ENCODE measurements at regions not wholly inside any gene's neighbourhood (a gene's known extent, or its start where the extent isn't known, plus 50 kb on each side); places are given as distances from the start of the nearest gene placed in this dataset.
"Not testable (repeated sequence)": the region's sequence is repeated elsewhere in the genome, so short reads cannot be mapped to it uniquely, and the experiment has no call there.

DNA sequence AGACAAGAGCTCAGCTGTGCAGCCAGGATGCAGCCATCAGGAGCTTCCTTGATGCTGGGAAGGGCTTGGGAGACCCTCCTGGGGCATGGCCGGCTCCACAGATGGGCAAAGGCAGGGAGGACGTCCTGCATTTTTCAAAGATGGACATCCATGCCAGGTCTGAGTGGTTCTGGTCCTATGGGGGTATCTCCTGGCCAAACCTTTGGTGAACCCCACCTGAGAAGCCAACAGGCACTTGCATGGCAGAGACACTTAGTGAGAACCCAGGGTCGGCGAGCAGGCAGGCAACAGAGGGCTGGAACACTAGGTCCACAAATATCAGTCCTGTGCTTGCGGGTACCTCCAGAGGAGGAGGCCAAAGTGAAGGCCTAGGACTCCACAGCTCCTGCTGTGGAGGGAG lies 70.0 kb downstream of the KCTD15 start:
- DNase-seq: no peak

DNA sequence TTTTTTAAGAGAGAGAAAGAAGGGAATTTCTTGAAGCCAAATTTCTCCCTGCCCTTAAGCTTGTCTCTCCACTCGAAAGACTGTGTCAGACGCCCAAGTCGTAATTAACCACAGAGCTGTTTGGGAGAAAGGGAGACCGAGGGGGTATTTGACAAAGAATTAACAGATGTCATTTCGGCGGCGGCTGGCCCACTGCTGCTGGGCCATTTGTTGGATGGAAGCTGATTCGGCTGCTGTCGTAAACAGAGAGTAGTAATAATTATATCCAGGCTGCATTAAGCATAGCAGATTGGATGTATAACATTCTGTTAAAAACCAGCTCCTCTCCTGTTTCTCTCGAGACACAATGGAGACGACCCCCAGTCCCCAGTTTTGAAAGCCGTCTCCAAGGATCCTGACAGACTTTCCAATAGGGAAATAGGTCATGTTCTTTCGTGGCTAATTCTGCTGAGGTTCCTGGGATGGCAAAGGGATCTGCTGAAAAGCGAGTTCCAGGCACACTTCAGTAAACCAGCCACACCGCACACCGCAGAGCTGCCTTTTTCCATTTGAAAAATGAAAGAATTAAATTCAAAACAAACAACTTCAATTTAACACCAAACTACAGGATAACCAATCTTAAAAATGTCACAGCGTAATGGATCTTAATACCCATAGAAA lies 71.5 kb downstream of the KCTD15 start:
- no peak for DNase-seq

DNA sequence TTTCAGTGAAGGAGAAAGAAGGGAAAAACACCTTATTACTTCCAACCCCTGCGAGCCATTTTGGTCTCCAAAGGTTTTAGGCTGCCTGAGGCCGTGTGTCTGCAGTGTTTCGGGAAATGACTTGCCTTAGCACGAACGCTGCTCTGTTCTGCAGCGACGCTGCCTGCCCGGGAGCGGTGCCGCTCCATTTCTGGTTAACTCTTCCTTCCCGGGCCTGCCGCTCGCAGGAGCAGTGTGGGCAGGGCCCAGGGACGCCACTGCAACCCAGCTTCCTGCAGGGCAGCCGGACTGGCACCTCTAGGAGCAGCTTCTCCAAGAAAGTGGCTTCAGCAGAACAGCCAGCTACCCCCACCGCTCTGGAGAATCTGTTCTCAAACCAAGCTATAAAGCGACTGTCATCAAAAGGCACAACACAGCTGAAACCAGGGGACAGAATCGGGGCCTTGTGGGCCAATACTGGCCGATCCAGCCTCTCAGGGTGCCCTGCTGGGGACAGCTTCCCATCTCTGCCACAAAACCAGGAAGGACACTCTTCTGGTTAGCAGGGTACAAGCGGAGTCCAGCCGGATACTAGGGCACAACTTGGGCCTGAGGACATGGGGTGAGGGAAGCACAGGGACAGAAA lies 72.2 kb downstream of the KCTD15 start:
- no peak for DNase-seq

DNA sequence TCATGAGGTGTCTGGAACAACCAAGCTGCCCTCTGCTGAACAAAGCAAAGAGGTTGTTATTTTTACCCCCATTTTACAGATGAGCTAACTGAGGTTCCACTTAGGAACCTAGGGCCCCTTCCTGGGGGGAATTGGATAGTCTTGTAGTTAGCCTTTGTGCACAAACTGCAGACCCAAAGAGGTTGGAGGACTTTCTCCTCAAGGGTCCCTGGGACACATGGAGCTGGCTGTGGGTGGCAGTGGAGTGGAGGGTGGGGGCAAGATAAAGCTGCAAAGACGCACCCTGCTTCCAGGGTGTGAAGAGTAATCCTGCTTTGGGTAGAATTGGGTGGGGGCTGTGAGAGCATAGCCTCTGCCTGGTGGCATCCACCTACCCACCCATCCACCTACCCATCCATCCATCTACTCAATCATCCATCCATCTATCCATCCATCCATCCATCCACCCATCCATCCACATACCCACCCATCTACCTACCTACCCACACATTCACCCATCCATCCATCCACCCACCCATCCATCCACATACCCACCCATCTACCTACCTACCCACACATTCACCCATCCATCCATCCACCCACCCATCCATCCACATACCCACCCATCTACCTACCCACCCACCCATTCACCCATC lies 73.7 kb downstream of the KCTD15 start:
- not testable (repeated sequence) for DNase-seq

DNA sequence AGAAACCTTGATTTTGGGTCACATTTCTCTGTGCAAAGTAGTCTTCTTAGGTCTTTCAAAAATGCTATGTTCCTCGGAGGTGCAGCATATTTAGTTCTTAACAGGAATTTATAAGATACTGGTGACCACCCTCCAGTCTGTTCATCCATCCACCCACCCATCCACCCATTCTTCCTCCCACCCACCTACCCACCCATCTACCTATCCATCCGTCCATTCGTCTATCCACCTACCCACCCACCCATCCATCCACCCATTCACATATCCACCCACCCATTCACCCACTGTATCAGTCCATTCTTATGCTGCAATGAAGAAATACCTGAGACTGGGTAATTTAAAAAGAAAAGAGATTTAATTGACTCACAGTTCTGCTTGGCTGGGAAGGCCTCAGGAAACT lies 74.9 kb downstream of the KCTD15 start:
- no peak for DNase-seq

DNA sequence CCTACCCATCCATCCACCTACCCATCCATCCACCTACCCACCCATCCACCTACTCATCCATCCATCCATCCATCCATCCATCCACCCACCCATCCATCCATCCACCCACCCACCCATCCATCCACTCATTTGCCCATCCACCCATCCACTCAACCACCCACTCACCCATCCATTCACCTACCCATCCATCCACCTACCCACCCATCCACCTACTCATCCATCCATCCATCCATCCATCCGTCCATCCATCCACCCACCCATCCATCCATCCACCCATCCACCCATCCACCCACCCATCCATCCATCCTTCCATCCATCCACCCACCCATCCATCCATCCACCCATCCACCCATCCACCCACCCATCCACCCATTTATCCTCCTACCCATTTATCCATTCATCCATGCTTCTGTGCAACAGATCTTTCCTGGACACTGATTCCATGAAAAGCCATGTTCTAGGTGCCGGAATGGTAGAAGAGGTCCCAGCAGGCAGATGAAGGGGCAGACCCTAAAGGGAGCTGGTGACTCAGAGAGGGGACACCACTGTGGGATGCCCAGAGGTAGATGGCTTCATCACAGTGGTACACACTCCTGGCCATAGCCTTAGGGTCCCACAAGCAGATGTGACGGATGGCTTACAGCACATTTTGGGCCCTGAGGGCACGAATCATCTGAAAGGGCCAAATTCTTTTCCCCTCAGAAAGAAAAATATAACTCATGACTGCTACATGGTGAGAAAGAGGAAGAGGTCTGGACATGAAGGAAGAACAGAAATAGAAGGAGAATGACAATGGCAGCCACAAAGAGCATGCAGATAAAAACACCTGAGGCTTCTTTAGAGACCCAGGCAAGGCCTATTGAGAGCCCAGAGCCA lies 76.0 kb downstream of the KCTD15 start:
- no peak for DNase-seq

DNA sequence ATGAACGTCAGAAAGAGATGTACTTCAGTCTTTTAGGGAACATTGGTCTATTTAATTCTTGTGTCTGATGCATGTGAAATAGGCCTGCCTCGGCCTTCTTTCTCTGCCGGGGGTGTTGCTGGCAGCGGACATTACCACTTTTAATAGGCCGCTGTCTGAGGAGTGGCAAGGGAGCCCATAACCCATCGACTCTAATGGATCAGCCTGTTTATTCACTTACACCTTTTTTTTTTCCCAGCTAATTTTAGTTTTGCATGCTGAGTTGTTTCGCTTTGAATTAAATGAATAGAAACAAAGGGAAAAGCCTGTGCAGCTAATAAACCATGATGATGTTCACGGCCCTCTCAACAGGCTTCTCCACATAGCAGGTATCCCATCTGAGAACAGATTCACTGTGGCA lies 78.4 kb downstream of the KCTD15 start:
- no peak for DNase-seq

DNA sequence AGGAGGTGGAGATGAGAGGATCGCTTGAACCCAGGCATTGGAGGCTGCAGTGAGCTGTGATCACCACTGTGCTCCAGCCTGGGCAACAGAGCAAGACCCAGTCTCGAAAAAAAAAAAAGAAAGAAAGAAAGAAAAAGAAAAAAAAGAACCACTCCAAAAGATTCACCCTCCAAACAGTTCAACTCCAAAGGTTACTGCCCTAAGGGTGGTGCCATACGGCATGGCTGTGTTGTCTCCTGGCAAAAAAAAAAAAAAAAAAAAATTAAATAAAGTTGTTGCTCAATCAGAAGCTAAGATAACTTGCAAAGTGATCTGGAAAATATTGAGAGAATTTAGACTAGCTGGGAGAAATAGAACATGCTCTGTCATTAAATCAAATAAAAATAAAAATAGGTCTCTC lies 79.5 kb downstream of the KCTD15 start:
- DNase-seq: no peak

DNA sequence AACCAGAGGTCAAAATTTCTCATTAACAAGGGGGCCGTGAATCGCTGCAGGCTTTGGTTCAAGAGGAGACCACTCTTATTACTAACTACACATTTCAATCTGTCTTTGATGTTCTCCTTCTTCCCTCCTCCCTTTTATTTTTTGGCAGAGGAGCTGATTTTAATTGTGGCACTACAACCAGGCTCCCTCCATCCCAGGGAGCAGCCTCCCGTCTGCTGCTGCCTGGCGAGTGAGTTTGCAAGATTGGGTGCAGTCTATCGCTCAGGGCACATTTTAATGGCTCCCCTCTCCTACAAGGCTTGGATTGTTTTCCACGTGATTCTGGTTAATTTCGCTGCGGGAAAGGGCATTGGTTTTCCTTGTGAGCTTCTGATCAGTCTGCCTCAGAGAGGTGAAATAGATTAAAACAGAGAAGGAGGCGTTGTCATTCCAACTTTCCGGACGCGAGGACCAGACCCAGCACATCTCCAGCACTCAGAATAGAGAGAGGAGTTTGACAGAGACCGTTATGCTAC lies 81.4 kb downstream of the KCTD15 start:
- DNase-seq: no peak

DNA sequence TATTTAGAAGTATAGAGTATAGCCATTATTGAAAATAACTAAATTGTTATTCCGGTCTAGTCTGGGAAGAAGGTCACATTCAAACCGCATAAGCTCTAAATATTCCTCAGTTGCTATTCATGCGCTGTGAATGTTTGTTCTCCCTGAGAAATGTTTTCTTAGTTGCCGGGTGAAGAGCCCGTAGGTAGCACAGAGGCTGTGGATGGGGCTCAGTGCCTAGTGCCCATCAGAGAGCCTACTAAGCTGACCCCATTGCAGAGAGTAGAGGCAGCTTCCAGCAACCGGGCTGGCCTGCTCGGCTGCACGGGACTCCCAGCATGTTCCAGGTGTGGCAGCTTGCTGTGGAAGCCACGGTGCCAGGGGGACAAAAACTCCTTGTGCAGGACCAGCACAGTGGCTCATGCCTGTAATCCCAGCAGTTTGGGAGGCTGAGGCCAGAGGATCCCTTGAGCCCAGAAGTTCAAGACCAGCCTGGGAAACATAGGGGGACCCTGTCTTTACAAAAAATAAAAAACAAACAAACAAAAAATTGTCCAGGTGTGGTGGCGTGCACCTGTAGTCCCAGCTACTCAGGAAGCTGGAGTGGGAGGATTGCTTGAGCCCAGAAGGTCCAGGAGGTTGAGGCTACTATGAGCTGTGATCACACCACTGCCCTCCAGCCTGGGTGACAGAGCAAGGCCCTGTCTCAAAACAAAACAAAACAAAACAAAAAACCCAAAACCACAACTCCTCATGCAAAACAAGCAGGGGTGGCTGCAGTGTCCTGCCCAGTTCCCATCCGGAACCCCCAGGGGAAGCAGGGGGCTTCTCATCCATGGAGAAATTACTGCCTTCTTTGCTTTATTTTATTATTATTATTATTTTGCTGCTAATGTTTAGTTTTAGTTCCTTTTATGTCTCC lies 82.5 kb downstream of the KCTD15 start:
- no peak for DNase-seq

DNA sequence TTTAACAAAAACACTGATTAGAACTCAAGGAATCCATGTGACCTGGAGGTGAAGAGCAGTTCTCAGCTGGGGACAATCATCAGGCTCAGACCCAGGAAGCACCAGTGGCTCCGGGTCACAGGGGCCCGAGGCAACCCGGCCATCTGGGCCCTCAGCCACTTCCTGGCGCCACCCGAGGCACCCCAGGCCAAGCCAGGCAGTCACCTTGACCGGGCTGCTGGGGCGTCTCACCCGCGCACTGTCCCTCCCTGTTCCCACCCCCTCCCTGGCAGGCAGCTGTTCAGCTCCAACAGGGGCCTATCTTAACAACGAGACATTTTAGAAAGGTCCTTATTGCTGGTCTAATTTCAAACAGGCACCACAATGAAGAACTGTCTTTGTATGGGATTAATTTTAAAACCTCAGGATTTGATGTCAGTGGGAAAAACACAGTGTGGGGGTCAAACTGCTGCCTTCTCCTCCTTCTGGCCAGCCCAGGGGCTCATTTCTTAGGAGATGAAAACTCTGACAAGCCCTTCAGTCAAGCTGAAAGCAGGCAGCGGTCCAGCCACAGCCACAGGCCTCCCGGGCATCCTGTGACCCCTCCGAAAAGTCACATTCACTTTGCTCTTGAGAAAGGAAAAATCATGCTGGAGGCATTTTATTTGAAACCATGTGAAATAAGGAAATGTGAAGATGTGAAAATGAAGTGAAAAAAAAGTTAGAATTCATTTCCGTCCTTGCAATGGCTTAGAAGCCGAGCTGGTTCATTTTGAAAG lies 83.3 kb downstream of the KCTD15 start:
- DNase-seq: no peak

DNA sequence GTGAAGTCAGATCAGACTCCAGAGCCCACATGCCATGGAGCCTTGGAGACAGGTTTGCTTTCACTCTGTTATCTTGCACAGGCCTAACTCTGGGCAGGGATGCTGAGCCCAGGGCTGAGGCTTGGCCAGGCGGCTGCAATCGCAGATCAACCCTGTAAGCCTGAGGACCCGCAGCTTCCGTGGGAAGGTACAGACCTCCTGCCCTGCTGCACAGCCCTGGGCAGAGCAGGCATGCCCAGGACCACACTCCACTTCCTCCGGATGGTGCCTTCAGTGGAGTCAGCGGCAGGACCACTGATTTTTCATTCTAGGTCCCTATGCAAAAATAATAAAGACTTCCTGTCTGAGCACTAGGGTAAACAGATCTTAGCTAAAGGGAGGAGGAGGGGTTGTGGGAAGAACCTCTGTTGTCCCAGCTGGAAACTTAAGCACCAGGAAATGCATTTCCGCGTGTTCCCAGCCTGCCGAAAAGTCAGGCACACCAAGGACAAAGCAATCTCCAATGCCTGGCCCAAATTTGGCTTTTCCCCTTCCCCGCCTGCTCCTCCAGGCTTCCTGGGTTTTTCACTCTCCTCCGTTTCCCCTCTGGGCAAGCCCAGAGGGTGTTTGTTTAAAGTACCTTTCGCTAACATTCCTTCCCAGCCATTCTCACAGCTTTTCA lies 87.3 kb downstream of the KCTD15 start:
- DNase-seq: no peak

DNA sequence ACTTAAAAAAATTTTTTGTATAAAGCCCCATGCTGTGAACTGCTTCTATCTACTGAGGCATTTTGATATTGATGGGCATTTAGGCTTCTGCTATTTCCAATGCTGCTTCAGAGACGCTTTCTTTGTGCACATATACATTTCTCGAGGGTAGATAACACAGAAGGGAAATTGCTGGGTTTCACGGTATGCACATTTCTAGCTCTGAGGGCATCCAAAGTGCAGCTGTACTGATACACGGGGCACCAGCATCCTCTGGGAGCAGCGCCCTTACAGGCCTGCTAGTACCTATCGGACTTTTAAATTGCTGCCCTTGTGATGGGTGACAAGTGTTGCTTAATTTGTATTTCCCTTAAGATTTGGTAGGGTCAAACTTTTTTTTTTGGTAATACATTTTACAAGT lies 88.6 kb downstream of the KCTD15 start:
- DNase-seq: no peak

DNA sequence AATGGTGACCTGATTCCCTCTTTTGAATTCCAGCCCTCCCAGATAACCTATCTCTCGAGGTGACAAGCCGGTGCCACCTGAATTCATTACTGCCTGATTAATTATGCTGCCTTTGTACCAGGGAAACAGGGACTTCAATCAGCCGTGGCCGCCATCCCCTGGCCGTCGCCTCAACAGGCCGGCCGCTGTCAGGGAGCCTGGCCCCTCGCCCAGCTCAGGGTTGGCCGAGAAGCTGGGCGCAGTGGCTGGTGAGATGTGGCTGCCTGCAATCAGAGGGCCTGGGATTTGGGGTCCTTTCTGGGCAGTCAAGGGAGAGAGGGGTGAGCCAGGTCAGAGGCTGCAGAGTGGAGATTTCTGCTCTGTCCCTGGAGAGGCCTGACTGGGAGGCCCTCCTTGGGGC lies 91.2 kb downstream of the KCTD15 start:
- DNase-seq: no peak

DNA sequence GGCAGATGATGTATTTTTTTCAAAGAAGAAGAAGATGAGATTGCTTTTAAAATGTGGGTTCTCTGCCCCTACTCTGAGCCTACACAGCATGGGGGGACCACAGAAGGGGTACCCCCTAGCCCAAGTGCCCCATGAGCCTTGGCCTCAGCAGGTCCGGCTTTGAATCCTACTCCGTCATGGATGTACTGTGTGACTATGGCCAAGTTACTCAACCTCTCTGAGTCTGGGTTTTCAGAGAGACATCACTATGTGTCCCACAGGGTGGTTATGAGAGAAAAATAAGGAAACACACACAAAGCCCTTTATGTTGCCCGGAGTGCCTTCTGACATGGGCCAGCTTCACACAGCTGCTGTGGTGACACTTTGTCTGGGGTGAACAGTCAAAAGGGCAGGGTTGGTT lies 92.0 kb downstream of the KCTD15 start:
- no peak for DNase-seq

DNA sequence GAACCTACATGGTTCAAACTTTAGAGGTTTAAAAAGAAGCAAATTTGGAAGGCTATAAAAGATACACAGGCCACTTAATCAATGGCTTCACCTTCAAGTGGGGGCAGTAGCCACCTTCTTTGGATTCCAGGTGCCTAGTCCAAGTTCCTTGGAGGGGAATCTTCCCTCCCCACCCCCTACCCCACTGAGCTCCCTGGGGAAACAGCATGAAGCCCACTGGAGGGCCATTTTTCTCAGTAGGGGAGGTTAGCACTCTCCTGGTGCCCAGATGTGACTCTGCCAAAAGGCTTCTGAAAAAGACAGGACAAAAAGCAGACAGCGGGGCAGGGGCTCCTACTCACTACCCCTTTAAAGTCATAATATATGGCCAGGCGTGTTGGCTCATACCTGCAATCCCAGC lies 93.9 kb downstream of the KCTD15 start:
- DNase-seq: no peak

DNA sequence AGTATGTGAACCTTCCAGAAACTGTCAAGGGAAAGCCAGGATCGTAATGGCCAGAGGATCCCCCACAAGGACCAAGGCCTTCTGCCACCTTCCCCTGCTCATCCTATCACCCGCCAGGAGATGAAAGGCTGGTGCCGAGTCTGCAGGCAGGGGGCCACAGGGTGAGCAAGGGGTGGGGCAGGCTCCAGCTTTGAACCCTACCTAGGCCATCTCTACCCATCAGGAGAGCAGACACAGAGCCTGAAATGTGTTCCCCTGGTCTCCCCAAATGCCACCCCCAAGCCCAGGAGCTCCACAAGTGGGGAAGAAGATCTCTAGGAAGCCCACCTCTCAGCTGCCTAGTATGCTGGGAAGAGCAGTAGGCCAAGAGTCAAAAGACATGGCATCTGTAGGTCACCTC lies 95.1 kb downstream of the KCTD15 start:
- no peak for DNase-seq

DNA sequence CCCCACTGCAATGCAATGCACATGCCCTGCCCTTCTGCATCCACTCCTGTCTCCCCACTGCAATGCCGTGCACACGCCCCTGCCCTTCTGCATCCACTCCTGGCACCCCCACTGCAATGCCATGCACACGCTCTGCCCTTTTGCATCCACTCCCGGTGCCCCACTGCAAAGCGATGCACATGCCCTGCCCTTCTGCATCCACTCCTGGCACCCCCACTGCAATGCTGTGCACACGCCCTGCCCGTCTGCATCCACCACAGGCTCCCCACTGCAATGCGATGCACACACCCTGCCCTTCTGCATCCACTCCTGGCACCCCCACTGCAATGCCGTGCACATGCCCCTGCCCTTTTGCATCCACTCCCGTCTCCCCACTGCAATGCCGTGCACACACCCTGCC lies 98.1 kb downstream of the KCTD15 start:
- DNase-seq: no peak

DNA sequence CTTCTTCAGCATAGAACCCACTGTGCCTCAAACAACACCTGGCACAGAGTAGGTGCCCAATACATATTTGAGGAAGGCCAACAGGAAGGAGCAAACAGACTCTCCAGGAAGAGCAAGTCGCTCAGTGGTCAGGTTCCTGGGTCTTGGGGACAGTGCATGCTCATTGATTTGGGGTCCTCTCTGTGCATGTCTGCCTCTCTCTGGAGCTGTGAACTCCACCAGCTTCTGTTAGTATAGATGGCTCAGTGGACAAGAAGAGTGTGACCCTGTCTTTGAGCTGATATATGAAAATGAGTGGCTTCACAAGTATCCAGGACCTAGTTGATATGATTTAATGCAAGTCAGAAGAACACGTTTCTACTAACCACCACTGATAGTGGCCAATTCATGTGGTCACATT lies 98.7 kb downstream of the KCTD15 start:
- no peak for DNase-seq

DNA sequence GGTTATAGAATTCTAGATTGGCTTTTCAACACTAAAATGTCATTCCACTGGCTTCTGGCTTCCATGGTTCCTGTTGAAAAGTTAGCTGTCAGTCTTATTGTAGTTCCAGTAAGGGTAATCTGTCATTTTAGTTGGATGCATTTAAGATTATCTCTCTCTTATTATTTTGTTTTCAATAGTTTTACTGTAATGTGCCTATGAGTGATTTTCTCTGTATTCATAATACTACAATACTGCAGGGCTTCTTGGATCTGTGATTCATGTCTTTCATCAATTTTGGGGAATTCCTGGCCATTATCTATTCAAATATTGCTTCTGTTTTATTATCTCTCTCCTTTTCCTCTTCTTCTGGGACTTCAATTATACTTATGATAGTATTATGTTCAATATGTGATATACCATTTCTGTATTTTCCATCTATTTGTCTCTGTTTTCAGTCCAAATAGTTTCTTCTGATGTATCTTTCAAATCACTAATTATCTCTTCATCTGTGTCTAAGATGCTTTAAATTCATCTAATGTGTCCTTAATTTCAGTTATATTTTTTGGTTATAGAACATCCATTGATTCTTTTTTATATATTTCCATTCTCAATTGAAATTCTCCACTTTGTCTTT lies 101.5 kb downstream of the KCTD15 start:
- no peak for DNase-seq

DNA sequence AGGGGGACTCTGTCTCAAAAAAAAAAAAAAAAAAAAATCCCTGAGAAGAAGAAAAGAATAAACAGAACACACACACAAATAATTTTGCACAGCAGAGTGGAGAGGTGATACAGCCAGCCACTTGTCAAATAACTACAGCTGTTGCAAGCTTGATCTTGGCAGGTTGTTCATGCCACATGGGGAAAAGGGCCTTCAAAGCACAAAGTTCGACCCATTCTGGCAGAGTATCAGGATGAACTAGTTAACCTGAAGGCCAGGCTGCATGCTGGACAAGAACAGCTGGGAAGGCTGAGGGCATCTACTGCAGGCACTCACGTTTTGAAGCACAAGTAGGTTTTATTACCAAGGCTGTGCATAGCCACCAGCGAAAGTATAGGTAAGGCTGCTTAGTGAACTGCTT lies 104.1 kb downstream of the KCTD15 start:
- DNase-seq: no peak
